SKM-1 (cell line): ENCODE measurements at regions not wholly inside any gene's neighbourhood (a gene's known extent, or its start where the extent isn't known, plus 50 kb on each side); places are given as distances from the start of the nearest gene placed in this dataset.

ENCODE experiments used
- DNase-seq: peaks from one replicate; lab custom pipeline; 2025; ENCODE audit not compliant: unreplicated experiment; lab: John Stamatoyannopoulos, UW

- no peak for DNase-seq
Measured at GRCh38 chr4:10773010-10773409, 88.4 kb upstream of the CLNK start.

- DNase-seq: no peak
Measured at GRCh38 chr4:10765386-10765785, 80.8 kb upstream of the CLNK start.

GRCh38 chr4:10762561-10762960, 78.0 kb upstream of the CLNK start:
- no peak for DNase-seq

GRCh38 chr4:10761903-10762302, 77.3 kb upstream of the CLNK start:
- DNase-seq: no peak

- no peak for DNase-seq
Measured at GRCh38 chr4:10760086-10760485, 75.5 kb upstream of the CLNK start.

DNA sequence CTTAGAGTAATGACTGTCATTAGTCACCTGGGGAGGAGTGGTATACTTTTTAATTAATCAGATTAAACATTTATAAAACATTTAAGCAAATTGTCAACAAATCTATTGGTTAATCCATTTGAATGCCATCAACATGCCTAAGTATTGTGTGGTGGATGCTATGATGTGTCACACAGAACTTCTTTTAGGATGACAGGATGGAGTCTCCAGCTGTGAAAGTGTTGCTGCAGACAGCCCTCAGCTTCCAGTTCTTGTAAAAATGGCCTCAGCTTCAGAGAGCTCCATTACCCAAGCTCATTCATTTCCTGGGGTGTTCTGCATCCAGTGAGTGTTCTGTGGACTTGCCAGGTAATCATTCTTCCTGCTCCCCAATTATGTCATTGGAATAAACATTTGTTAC, 74.3 kb upstream of the CLNK start:
- no peak for DNase-seq

- no peak for DNase-seq
Measured at GRCh38 chr4:10753856-10754402, 69.4 kb upstream of the CLNK start.

DNA sequence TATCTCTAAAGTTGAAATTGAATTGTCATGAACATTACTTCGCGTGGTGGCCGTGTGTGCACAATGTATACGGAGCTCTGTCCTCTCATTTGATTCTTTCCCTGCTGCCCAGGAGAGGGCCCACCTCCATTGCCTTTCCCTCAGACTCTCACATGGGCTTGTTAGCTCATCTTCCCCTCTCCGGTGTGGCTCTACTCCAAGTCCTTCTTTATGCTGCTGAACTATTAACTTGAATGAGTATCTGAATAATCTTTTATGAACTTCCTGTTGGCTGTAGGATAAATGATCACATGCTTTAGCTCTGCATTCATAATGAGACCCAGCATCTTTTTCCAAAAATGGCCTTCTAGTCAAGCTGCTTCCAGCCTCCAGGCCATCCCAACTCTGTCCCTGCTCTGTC, 68.8 kb upstream of the CLNK start:
- no peak for DNase-seq

DNA sequence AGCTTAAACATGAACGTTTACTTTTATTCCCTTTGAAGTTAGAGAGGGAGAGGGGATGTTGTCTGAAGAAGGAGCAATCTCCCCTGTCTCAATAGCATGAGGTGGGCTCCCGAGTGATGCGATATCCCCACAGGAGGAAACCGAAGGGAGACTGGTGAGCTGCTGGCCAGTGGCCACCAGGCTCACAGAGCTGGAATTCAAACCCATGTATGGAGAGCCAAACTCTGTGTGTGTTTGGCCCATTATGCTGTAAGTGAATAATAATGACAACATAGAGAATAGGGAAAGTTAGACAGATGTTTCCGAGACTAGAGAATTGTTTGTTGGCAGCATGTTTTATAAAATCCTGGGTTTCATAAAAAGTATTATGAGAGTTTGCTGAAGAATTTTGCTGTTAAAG, 66.1 kb upstream of the CLNK start:
- DNase-seq: no peak

GRCh38 chr4:10747186-10747585, 62.6 kb upstream of the CLNK start:
- no peak for DNase-seq

GRCh38 chr4:10746371-10747171, 62.0 kb upstream of the CLNK start:
- DNase-seq: no peak

GRCh38 chr4:10743357-10743756, 58.8 kb upstream of the CLNK start:
- no peak for DNase-seq

GRCh38 chr4:10741961-10742699, 57.6 kb upstream of the CLNK start:
- DNase-seq: no peak

GRCh38 chr4:10740891-10741620, 56.5 kb upstream of the CLNK start:
- DNase-seq: no peak

GRCh38 chr4:10740251-10740650, 55.7 kb upstream of the CLNK start:
- no peak for DNase-seq

DNA sequence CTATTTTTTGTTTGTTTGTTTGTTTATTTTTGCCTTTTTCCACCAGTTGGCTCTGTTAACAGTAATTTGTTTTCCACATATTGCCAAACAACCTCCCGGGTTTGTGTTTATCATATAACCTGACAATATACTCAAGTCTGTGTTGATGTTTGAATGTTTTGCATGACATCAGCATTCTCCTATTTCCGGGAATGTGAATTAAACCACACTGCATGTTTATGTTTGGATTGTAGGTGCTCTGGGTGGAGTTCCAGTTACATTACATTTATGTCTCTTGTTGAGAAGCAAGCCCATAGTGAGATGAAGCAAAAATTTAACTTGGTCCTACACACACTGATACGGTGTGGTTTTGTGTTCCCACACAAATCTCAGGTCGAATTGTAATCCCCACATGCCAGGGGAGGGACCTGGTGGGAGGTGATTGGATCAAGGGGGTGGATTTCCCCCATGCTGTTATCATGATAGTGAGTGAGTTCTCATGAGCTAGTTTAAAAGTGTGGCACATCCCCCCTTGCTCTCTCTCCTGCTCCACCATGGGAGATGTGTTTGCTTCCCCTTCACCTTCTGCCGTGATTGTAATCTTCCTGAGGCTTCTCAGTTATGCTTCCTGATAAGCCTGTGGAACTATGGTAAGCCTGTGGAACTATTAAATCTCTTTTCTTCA, 54.4 kb upstream of the CLNK start:
- DNase-seq: no peak

GRCh38 chr4:10737337-10737736, 52.8 kb upstream of the CLNK start:
- no peak for DNase-seq

- DNase-seq: no peak
Measured at GRCh38 chr4:10736895-10737294, 52.3 kb upstream of the CLNK start.

DNA sequence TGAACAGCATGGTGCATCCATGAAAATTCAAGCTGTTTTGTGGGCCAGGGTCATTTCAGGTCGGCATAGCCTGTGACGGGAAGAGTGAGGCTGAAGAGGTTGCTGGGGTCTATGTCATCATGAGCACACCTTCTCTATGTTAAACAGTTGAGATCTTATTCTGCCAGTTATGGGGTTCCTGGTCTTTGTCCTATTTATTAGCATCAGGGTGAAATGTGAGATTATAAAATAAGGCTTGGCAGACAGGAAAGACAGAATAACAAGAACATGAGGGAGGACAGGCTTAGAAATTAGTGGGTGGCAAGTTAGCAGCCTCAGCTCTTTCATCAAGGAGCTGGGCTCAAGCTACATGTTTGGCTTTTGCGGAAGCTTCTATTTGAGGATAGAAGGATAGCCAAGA, 51.7 kb upstream of the CLNK start:
- DNase-seq: no peak

DNA sequence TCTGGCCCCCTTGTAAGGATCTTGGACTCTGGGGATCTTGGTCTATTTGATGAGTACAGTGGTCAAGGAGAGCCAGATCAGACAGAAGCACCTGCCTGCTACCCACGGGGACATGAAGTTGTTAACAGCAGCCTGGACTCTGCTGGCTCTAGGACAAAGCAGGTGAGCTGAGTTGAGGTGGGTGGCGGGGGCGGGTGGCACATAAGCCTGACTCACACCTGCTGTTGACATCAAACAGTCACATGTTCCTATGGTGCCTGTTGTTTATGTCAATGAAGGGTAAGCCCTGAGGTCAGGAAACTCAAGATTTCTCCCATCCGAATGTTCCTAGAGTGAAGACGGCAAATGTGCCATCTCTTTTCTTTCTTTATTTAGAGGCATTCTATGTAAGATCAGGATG, 50.1 kb upstream of the CLNK start:
- no peak for DNase-seq
